Sigmoid colon (tissue), 4 donors: ENCODE measurements at regions not wholly inside any gene's neighbourhood (a gene's known extent, or its start where the extent isn't known, plus 50 kb on each side); places are given as distances from the start of the nearest gene placed in this dataset.

Source experiments
- EP300 ChIP-seq, 4 donors: sonication (generic); formaldehyde crosslinking; IDR thresholded peaks; one replicate each; pipeline ENCODE4 v1.6.1; 2017; ENCODE audit warnings: antibody characterized with exemption in 4 of 4
- POLR2A ChIP-seq, 2 donors: fragments of 450-650 bp; IDR thresholded peaks; one replicate each; pipeline ENCODE4 v1.6.1; 2016; ENCODE audit warnings: antibody characterized with exemption in 2 of 2, mild to moderate bottlenecking in 2 of 2, moderate library complexity in 2 of 2
- POLR2AphosphoS5 ChIP-seq, 4 donors: sonication (generic); formaldehyde crosslinking; IDR thresholded peaks; one replicate each; pipeline ENCODE4 v1.6.1; 2017; ENCODE audit warnings: antibody characterized with exemption in 4 of 4
- TF ChIP-seq, protein P1 (sequence below), 4 experiments: fragments of 450-650 bp in 3 of 4; fragments of 200-600 bp in 1 of 4; IDR thresholded peaks; one replicate each; pipeline ENCODE4 v1.5.1; 2016 to 2019; ENCODE audit warnings: antibody characterized with exemption in 4 of 4, mild to moderate bottlenecking in 3 of 4, moderate library complexity in 2 of 4

DNA sequence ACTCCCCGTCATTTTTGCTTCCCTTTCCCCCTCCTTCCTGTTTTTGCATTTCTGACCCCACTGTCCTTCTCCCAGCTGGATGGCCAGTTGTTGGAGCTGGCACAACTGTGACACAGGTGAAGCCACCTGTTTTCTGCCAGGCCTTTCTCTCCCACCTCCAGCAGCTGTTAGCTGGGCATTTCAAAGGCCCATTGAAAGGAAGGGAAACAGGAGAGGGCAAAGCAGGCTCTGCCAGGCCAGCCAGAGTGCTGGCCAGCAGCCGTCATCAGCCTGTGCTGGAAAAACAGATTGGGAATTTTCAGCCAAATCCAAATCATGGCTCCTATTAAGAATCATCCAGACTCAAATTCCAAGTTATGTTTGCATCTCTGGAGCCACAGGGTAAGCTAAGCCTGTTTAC, 155.2 kb upstream of the C2CD4B start:
- TF ChIP-seq, protein P1, sequence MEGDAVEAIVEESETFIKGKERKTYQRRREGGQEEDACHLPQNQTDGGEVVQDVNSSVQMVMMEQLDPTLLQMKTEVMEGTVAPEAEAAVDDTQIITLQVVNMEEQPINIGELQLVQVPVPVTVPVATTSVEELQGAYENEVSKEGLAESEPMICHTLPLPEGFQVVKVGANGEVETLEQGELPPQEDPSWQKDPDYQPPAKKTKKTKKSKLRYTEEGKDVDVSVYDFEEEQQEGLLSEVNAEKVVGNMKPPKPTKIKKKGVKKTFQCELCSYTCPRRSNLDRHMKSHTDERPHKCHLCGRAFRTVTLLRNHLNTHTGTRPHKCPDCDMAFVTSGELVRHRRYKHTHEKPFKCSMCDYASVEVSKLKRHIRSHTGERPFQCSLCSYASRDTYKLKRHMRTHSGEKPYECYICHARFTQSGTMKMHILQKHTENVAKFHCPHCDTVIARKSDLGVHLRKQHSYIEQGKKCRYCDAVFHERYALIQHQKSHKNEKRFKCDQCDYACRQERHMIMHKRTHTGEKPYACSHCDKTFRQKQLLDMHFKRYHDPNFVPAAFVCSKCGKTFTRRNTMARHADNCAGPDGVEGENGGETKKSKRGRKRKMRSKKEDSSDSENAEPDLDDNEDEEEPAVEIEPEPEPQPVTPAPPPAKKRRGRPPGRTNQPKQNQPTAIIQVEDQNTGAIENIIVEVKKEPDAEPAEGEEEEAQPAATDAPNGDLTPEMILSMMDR (IDR thresholded peaks at IDR 0.05), result no peak
- TF ChIP-seq EP300 (IDR thresholded peaks at IDR 0.05), result no peak
- TF ChIP-seq POLR2AphosphoS5 (IDR thresholded peaks at IDR 0.05), result no peak
- no peak for TF ChIP-seq POLR2A (IDR thresholded peaks at IDR 0.05)
